GM23338 (cell line): ENCODE measurements at regions not wholly inside any gene's neighbourhood (a gene's known extent, or its start where the extent isn't known, plus 50 kb on each side); places are given as distances from the start of the nearest gene placed in this dataset.

Source experiments
- ATAC-seq: fragments of 200-7000 bp; cut with Tn5 transposase; 3 replicates; pipeline ENCODE4 v1.9.1; 2020
- DNase-seq: peaks from one replicate; pipeline ENCODE4 v3.0.0-alpha.2; 2015; ENCODE audit warnings: low spot score
- H2AFZ ChIP-seq: fragments of 200-600 bp; sonication (generic); 2 replicates; pipeline ENCODE4 v1.8.0; 2016; ENCODE audit warnings: antibody characterized with exemption, mild to moderate bottlenecking, moderate library complexity
- H3F3A ChIP-seq: fragments of 200-600 bp; sonication (generic); replicated peaks from 2 replicates; pipeline ENCODE4 v1.8.0; 2017; ENCODE audit warnings: antibody characterized with exemption, mixed run types, low read depth
- H3K27ac ChIP-seq: fragments of 200-600 bp; sonication (generic); 2 replicates; pipeline ENCODE4 v1.6.1; 2016; ENCODE audit warnings: low read depth
- H3K27me3 ChIP-seq: fragments of 200-600 bp; sonication (generic); 2 replicates; pipeline ENCODE4 v1.8.0; 2016; ENCODE audit warnings: mild to moderate bottlenecking, mixed run types, moderate library complexity; ENCODE audit not compliant: insufficient read depth
- H3K36me3 ChIP-seq: fragments of 200-600 bp; sonication (generic); 2 replicates; pipeline ENCODE4 v1.8.0; 2016; ENCODE audit warnings: mild to moderate bottlenecking; ENCODE audit not compliant: insufficient read depth
- H3K4me1 ChIP-seq: fragments of 200-600 bp; sonication (generic); 2 replicates; pipeline ENCODE4 v1.8.0; 2016; ENCODE audit warnings: mild to moderate bottlenecking, moderate library complexity; ENCODE audit not compliant: insufficient read depth
- H3K4me2 ChIP-seq: fragments of 200-600 bp; sonication (generic); 2 replicates; pipeline ENCODE4 v1.7.1; 2017; ENCODE audit warnings: mixed run types
- H3K4me3 ChIP-seq: fragments of 200-600 bp; sonication (generic); 2 replicates; pipeline ENCODE4 v1.6.1; 2016; ENCODE audit warnings: mixed run types
- H3K79me2 ChIP-seq: fragments of 200-600 bp; sonication (generic); replicated peaks from 2 replicates; pipeline ENCODE4 v1.8.0; 2017; ENCODE audit warnings: mild to moderate bottlenecking; ENCODE audit not compliant: insufficient read depth
- H3K9me2 ChIP-seq: fragments of 200-600 bp; sonication (generic); 2 replicates; pipeline ENCODE4 v1.8.0; 2017; ENCODE audit not compliant: insufficient read depth
- H4K20me1 ChIP-seq: fragments of 200-600 bp; sonication (generic); replicated peaks from 2 replicates; pipeline ENCODE4 v1.8.0; 2017; ENCODE audit warnings: mild to moderate bottlenecking; ENCODE audit not compliant: insufficient read depth
- H3K27ac Mint-ChIP-seq: 2 replicates; pipeline ENCODE4 v1.8.0; 2020; ENCODE audit warnings: inconsistent platforms, mild to moderate bottlenecking, moderate library complexity, mixed read lengths
- H3K27me3 Mint-ChIP-seq: 3 replicates; pipeline ENCODE4 v1.8.0; 2022; ENCODE audit warnings: low read depth, mild to moderate bottlenecking, moderate library complexity, mixed read lengths, inconsistent platforms; ENCODE audit not compliant: insufficient read depth, poor library complexity
- H3K36me3 Mint-ChIP-seq: 3 replicates; pipeline ENCODE4 v1.8.0; 2021; ENCODE audit warnings: low read depth, mild to moderate bottlenecking, inconsistent platforms, moderate library complexity, mixed read lengths
- H3K4me1 Mint-ChIP-seq: 3 replicates; pipeline ENCODE4 v1.8.0; 2020; ENCODE audit warnings: mild to moderate bottlenecking, inconsistent platforms, mixed read lengths
- H3K4me3 Mint-ChIP-seq: 3 replicates; pipeline ENCODE4 v1.8.0; 2021; ENCODE audit warnings: moderate library complexity, mild to moderate bottlenecking, inconsistent platforms, mixed read lengths
- H3K9me3 Mint-ChIP-seq: 3 replicates; pipeline ENCODE4 v1.8.0; 2020; ENCODE audit warnings: moderate library complexity, mild to moderate bottlenecking, inconsistent platforms, mixed read lengths
- CREB1 ChIP-seq: fragments of 250-450 bp; sonication (Bioruptor Pico); IDR thresholded peaks from 2 replicates; pipeline ENCODE4 v1.5.0; 2020; ENCODE audit warnings: low read depth, mild to moderate bottlenecking, moderate library complexity
- CTCF ChIP-seq, 2 experiments: fragments of 200-600 bp in 1 of 2; sonication (generic) in 1 of 2; conservative IDR thresholded peaks; 2 replicates each; pipeline versions ENCODE4 v1.5.1 to v1.6.1; 2016 to 2017; ENCODE audit warnings: antibody characterized with exemption in 2 of 2, low read depth in 2 of 2, mild to moderate bottlenecking in 2 of 2, moderate library complexity in 1 of 2
- EZH2 ChIP-seq: fragments of 200-600 bp; sonication (generic); IDR thresholded peaks from one replicate; pipeline ENCODE4 v1.8.0; 2017; ENCODE audit warnings: antibody characterized with exemption, mild to moderate bottlenecking, low read depth; ENCODE audit not compliant: unreplicated experiment
- EZH2phosphoT487 ChIP-seq: fragments of 200-600 bp; sonication (generic); IDR thresholded peaks from one replicate; pipeline ENCODE4 v1.8.1; 2018; ENCODE audit warnings: antibody characterized with exemption; ENCODE audit not compliant: unreplicated experiment
- JUNB ChIP-seq: IDR thresholded peaks from one replicate; pipeline ENCODE4 v1.6.1; 2016; ENCODE audit warnings: antibody characterized with exemption; ENCODE audit not compliant: unreplicated experiment
- POLR2AphosphoS5 ChIP-seq: IDR thresholded peaks from 2 replicates; pipeline ENCODE4 v1.6.1; 2016; ENCODE audit warnings: antibody characterized with exemption, low read depth
- STAT1 ChIP-seq: IDR thresholded peaks from one replicate; pipeline ENCODE4 v1.6.1; 2016; ENCODE audit warnings: antibody characterized with exemption; ENCODE audit not compliant: unreplicated experiment
- ZNF114 ChIP-seq: fragments of 250-450 bp; sonication (Bioruptor Pico); IDR thresholded peaks from 2 replicates; pipeline ENCODE4 v1.5.0; 2020; ENCODE audit warnings: mild to moderate bottlenecking, moderate library complexity
- ZNF331 ChIP-seq: fragments of 250-450 bp; sonication (Bioruptor Pico); IDR thresholded peaks from 2 replicates; pipeline ENCODE4 v1.5.0; 2020; ENCODE audit warnings: low read depth, mild to moderate bottlenecking, moderate library complexity
- TF ChIP-seq, protein P1 (sequence below): fragments of 250-450 bp; sonication (Bioruptor Pico); IDR thresholded peaks from 2 replicates; pipeline ENCODE4 v1.5.0; 2020; ENCODE audit warnings: mild to moderate bottlenecking, moderate library complexity

GRCh38 chr18:72104851-72105250 lies 439.3 kb downstream of the CBLN2 start (continued):
- TF ChIP-seq, protein P1, sequence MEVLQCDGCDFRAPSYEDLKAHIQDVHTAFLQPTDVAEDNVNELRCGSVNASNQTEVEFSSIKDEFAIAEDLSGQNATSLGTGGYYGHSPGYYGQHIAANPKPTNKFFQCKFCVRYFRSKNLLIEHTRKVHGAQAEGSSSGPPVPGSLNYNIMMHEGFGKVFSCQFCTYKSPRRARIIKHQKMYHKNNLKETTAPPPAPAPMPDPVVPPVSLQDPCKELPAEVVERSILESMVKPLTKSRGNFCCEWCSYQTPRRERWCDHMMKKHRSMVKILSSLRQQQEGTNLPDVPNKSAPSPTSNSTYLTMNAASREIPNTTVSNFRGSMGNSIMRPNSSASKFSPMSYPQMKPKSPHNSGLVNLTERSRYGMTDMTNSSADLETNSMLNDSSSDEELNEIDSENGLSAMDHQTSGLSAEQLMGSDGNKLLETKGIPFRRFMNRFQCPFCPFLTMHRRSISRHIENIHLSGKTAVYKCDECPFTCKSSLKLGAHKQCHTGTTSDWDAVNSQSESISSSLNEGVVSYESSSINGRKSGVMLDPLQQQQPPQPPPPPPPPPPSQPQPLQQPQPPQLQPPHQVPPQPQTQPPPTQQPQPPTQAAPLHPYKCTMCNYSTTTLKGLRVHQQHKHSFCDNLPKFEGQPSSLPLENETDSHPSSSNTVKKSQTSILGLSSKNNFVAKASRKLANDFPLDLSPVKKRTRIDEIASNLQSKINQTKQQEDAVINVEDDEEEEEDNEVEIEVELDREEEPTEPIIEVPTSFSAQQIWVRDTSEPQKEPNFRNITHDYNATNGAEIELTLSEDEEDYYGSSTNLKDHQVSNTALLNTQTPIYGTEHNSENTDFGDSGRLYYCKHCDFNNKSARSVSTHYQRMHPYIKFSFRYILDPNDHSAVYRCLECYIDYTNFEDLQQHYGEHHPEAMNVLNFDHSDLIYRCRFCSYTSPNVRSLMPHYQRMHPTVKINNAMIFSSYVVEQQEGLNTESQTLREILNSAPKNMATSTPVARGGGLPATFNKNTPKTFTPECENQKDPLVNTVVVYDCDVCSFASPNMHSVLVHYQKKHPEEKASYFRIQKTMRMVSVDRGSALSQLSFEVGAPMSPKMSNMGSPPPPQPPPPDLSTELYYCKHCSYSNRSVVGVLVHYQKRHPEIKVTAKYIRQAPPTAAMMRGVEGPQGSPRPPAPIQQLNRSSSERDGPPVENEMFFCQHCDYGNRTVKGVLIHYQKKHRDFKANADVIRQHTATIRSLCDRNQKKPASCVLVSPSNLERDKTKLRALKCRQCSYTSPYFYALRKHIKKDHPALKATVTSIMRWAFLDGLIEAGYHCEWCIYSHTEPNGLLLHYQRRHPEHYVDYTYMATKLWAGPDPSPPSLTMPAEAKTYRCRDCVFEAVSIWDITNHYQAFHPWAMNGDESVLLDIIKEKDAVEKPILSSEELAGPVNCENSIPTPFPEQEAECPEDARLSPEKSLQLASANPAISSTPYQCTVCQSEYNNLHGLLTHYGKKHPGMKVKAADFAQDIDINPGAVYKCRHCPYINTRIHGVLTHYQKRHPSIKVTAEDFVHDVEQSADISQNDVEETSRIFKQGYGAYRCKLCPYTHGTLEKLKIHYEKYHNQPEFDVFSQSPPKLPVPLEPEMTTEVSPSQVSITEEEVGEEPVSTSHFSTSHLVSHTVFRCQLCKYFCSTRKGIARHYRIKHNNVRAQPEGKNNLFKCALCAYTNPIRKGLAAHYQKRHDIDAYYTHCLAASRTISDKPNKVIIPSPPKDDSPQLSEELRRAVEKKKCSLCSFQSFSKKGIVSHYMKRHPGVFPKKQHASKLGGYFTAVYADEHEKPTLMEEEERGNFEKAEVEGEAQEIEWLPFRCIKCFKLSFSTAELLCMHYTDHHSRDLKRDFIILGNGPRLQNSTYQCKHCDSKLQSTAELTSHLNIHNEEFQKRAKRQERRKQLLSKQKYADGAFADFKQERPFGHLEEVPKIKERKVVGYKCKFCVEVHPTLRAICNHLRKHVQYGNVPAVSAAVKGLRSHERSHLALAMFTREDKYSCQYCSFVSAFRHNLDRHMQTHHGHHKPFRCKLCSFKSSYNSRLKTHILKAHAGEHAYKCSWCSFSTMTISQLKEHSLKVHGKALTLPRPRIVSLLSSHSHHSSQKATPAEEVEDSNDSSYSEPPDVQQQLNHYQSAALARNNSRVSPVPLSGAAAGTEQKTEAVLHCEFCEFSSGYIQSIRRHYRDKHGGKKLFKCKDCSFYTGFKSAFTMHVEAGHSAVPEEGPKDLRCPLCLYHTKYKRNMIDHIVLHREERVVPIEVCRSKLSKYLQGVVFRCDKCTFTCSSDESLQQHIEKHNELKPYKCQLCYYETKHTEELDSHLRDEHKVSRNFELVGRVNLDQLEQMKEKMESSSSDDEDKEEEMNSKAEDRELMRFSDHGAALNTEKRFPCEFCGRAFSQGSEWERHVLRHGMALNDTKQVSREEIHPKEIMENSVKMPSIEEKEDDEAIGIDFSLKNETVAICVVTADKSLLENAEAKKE (CRISPR knock-in tag), result no peak
- no peak for TF ChIP-seq CTCF (conservative IDR thresholded peaks at IDR 0.05; ENCODE audit: low read depth in 2 of 2)

GRCh38 chr18:72102412-72102811 lies 441.7 kb downstream of the CBLN2 start:
- Histone ChIP-seq H4K20me1 (no peaks in the 10 kb centered on the region), H3K9me2 (no peaks in the 10 kb centered on the region), H3K27ac (no peak overlapping the region), H2AFZ (no peak overlapping the region), H3K36me3 (no peaks in the 10 kb centered on the region; the same call in 1 of the 2 replicates), H3K4me3 (no peak overlapping the region), H3F3A (no peaks in the 10 kb centered on the region), H3K27me3 (no peaks in the 10 kb centered on the region), H3K4me2 (no peak overlapping the region), H3K4me1 (no peaks in the 10 kb centered on the region), H3K79me2 (no peaks in the 10 kb centered on the region)
- Mint-ChIP-seq H3K27ac (no peak overlapping the region), H3K4me1 (no peaks in the 10 kb centered on the region), H3K36me3 (peaks cover 13% of the 10 kb centered on the region; the same call in 2 of the 3 replicates), H3K27me3 (peaks cover 3% of the 10 kb centered on the region), H3K4me3 (no peak overlapping the region), H3K9me3 (peaks cover 90% of the 10 kb centered on the region)
- ATAC-seq (no peak), DNase-seq (no peak)
- TF ChIP-seq ZNF114 (CRISPR knock-in tag) (no peak), CREB1 (CRISPR knock-in tag) (no peak), CTCF (conservative IDR thresholded peaks at IDR 0.05; ENCODE audit: low read depth in 2 of 2) (no peak), JUNB (no peak), ZNF331 (CRISPR knock-in tag) (no peak), EZH2phosphoT487 (no peak), POLR2AphosphoS5 (no peak), STAT1 (no peak), EZH2 (no peak)
